Neural crest cell (in vitro differentiated cells): ENCODE measurements at regions not wholly inside any gene's neighbourhood (a gene's known extent, or its start where the extent isn't known, plus 50 kb on each side); places are given as distances from the start of the nearest gene placed in this dataset.
"Not testable (repeated sequence)": the region's sequence is repeated elsewhere in the genome, so short reads cannot be mapped to it uniquely, and the experiment has no call there.

Source experiments
- DNase-seq: peaks from one replicate; pipeline ENCODE4 v3.0.0; 2021; ENCODE audit warnings: low read depth, mixed read lengths, low spot score
- H3K27ac Mint-ChIP-seq: one replicate; pipeline ENCODE4 v1.8.0; 2021; ENCODE audit warnings: mild to moderate bottlenecking, mixed read lengths; ENCODE audit not compliant: unreplicated experiment
- H3K27me3 Mint-ChIP-seq: 2 replicates; pipeline ENCODE4 v1.8.0; 2021; ENCODE audit warnings: low read depth, mild to moderate bottlenecking, mixed read lengths
- H3K36me3 Mint-ChIP-seq: 2 replicates; pipeline ENCODE4 v1.8.0; 2021; ENCODE audit warnings: low read depth, mild to moderate bottlenecking, mixed read lengths
- H3K4me1 Mint-ChIP-seq: 2 replicates; pipeline ENCODE4 v1.8.0; 2021; ENCODE audit warnings: mixed read lengths
- H3K4me3 Mint-ChIP-seq: one replicate; pipeline ENCODE4 v1.8.0; 2021; ENCODE audit warnings: mild to moderate bottlenecking, mixed read lengths
- H3K9me3 Mint-ChIP-seq: 2 replicates; pipeline ENCODE4 v1.8.0; 2021; ENCODE audit warnings: mixed read lengths
- CTCF ChIP-seq: fragments of 200-600 bp; sonication (generic); conservative IDR thresholded peaks from 2 replicates; pipeline ENCODE4 v1.5.0; 2021; ENCODE audit warnings: antibody characterized with exemption, mild to moderate bottlenecking

GRCh38 chr11:98495601-98496000, 525.1 kb upstream of the CNTN5 start:
- no peaks in the 10 kb centered on the region for H3K36me3 Mint-ChIP-seq
- no peaks in the 10 kb centered on the region for H3K27me3 Mint-ChIP-seq
- no peaks in the 10 kb centered on the region for H3K4me1 Mint-ChIP-seq
- H3K27ac Mint-ChIP-seq: no peak overlapping the region
- no peak for DNase-seq
- no peaks in the 10 kb centered on the region for H3K9me3 Mint-ChIP-seq
- TF ChIP-seq CTCF: no peak
- no peak overlapping the region for H3K4me3 Mint-ChIP-seq

- H3K4me3 Mint-ChIP-seq: no peak overlapping the region
- no peak for TF ChIP-seq CTCF
- peaks cover 10% of the 10 kb centered on the region for H3K9me3 Mint-ChIP-seq
- no peaks in the 10 kb centered on the region for H3K4me1 Mint-ChIP-seq
- no peak overlapping the region for H3K27ac Mint-ChIP-seq
- H3K36me3 Mint-ChIP-seq: peaks cover 2% of the 10 kb centered on the region
- H3K27me3 Mint-ChIP-seq: no peaks in the 10 kb centered on the region
- no peak for DNase-seq
Observed at GRCh38 chr11:98507208-98507607, 513.5 kb upstream of the CNTN5 start.

- no peaks in the 10 kb centered on the region for H3K27me3 Mint-ChIP-seq
- TF ChIP-seq CTCF: no peak
- H3K27ac Mint-ChIP-seq: no peak overlapping the region
- H3K4me3 Mint-ChIP-seq: no peak overlapping the region
- no peaks in the 10 kb centered on the region for H3K4me1 Mint-ChIP-seq
- peaks cover 2% of the 10 kb centered on the region for H3K9me3 Mint-ChIP-seq
- peaks cover 2% of the 10 kb centered on the region for H3K36me3 Mint-ChIP-seq
- DNase-seq: no peak
Observed at GRCh38 chr11:98512938-98513337, 507.8 kb upstream of the CNTN5 start.

- DNase-seq: no peak
- H3K36me3 Mint-ChIP-seq: no peaks in the 10 kb centered on the region
- H3K27me3 Mint-ChIP-seq: no peaks in the 10 kb centered on the region
- no peak for TF ChIP-seq CTCF
- no peak overlapping the region for H3K4me3 Mint-ChIP-seq
- H3K4me1 Mint-ChIP-seq: no peaks in the 10 kb centered on the region
- no peaks in the 10 kb centered on the region for H3K9me3 Mint-ChIP-seq
- no peak overlapping the region for H3K27ac Mint-ChIP-seq
Observed at GRCh38 chr11:98531576-98531975, 489.2 kb upstream of the CNTN5 start.

GRCh38 chr11:98536023-98536422, 484.7 kb upstream of the CNTN5 start:
- H3K9me3 Mint-ChIP-seq: no peaks in the 10 kb centered on the region
- no peaks in the 10 kb centered on the region for H3K27me3 Mint-ChIP-seq
- no peaks in the 10 kb centered on the region for H3K36me3 Mint-ChIP-seq
- H3K27ac Mint-ChIP-seq: no peak overlapping the region
- H3K4me3 Mint-ChIP-seq: no peak overlapping the region
- no peak for TF ChIP-seq CTCF
- no peak for DNase-seq
- no peaks in the 10 kb centered on the region for H3K4me1 Mint-ChIP-seq

- not testable (repeated sequence) for H3K9me3 Mint-ChIP-seq, H3K27me3 Mint-ChIP-seq, H3K4me3 Mint-ChIP-seq, H3K36me3 Mint-ChIP-seq, H3K27ac Mint-ChIP-seq, H3K4me1 Mint-ChIP-seq, DNase-seq
Observed at GRCh38 chr11:98538358-98538757, 482.4 kb upstream of the CNTN5 start.
